GM21529 (cell line): ENCODE measurements at regions not wholly inside any gene's neighbourhood (a gene's known extent, or its start where the extent isn't known, plus 50 kb on each side); places are given as distances from the start of the nearest gene placed in this dataset.

Experiments
- ATAC-seq: cut with Tn5 transposase; IDR thresholded peaks from one replicate; pipeline ENCODE4 v1.9.1; 2021; ENCODE audit not compliant: unreplicated experiment

GRCh38 chr2:15874854-15875804 is 65.2 kb upstream of the MYCN start:
- ATAC-seq, result no peak

GRCh38 chr2:15875969-15876705 is 64.2 kb upstream of the MYCN start:
- no peak for ATAC-seq

GRCh38 chr2:15880226-15881119 is 59.9 kb upstream of the MYCN start:
- ATAC-seq, result no peak

GRCh38 chr2:15881120-15881433 is 59.3 kb upstream of the MYCN start:
- no peak for ATAC-seq

- ATAC-seq, result no peak
Observed at GRCh38 chr2:15881676-15882075, 58.7 kb upstream of the MYCN start.

GRCh38 chr2:15882761-15883497 is 57.4 kb upstream of the MYCN start:
- no peak for ATAC-seq

GRCh38 chr2:15883684-15884083 is 56.7 kb upstream of the MYCN start:
- no peak for ATAC-seq

- no peak for ATAC-seq
Observed at GRCh38 chr2:15884790-15885189, 55.6 kb upstream of the MYCN start.

- no peak for ATAC-seq
Observed at GRCh38 chr2:15886231-15886630, 54.1 kb upstream of the MYCN start.

- ATAC-seq, result no peak
Observed at GRCh38 chr2:15889442-15890123, 50.8 kb upstream of the MYCN start.

GRCh38 chr2:15890124-15890754 is 50.1 kb upstream of the MYCN start:
- ATAC-seq, result no peak
